MCF 10A (cell line): ENCODE measurements at regions not wholly inside any gene's neighbourhood (a gene's known extent, or its start where the extent isn't known, plus 50 kb on each side); places are given as distances from the start of the nearest gene placed in this dataset.
A peak's percentile ranks its signal among the peaks of the same experiment; 100 is the strongest.

Experiments used
- BruUV-seq: library from RNA; stranded (reverse); fragments of 400-500 nt; replicated peaks from 2 replicates; lab custom pipeline; 2021; lab: Mats Ljungman, UMichigan
- CTCF ChIA-PET: fragments of 300-600 bp; sonication (Branson Sonifier 250); formaldehyde crosslinking; extraction: SDS; loops from one replicate; lab custom pipeline; 2021; ENCODE audit warnings: antibody characterized with exemption, inconsistent platforms; lab: Yijun Ruan, JAX
- POLR2A ChIA-PET: fragments of 300-600, 350-650 bp; sonication (Branson Sonifier 250); formaldehyde crosslinking; extraction: SDS; loops from one replicate; lab custom pipeline; 2020; ENCODE audit warnings: antibody characterized with exemption, inconsistent platforms; lab: Yijun Ruan, JAX
- DNase-seq: peaks from one replicate; pipeline ENCODE4 v3.0.0-alpha.2; 2018; ENCODE audit not compliant: unreplicated experiment
- H3K27ac Mint-ChIP-seq: one replicate; pipeline ENCODE4 v1.8.0; 2022; ENCODE audit warnings: mild to moderate bottlenecking, low read depth, mixed read lengths; ENCODE audit not compliant: unreplicated experiment
- H3K27me3 Mint-ChIP-seq: one replicate; pipeline ENCODE4 v1.8.0; 2022; ENCODE audit warnings: mixed read lengths; ENCODE audit not compliant: insufficient read depth, unreplicated experiment
- H3K36me3 Mint-ChIP-seq: one replicate; pipeline ENCODE4 v1.8.0; 2022; ENCODE audit warnings: mild to moderate bottlenecking, moderate library complexity, mixed read lengths; ENCODE audit not compliant: insufficient read depth, unreplicated experiment
- H3K4me1 Mint-ChIP-seq: one replicate; pipeline ENCODE4 v1.8.0; 2022; ENCODE audit warnings: mixed read lengths; ENCODE audit not compliant: insufficient read depth, unreplicated experiment
- H3K4me3 Mint-ChIP-seq: one replicate; pipeline ENCODE4 v1.8.0; 2022; ENCODE audit warnings: mild to moderate bottlenecking, moderate library complexity, mixed read lengths; ENCODE audit not compliant: unreplicated experiment
- H3K9me3 Mint-ChIP-seq: one replicate; pipeline ENCODE4 v1.8.0; 2022; ENCODE audit warnings: mixed read lengths; ENCODE audit not compliant: unreplicated experiment
- CTCF ChIP-seq: fragments of 200-600 bp; IDR thresholded peaks from one replicate; pipeline ENCODE4 v1.8.0; 2022; ENCODE audit warnings: antibody characterized with exemption, mild to moderate bottlenecking; ENCODE audit not compliant: unreplicated experiment
- intact Hi-C: fragments of 100-400 bp; cut with micrococcal nuclease; formaldehyde crosslinking; loops from 2 replicates; pipeline ENCODE4 v1.14.1; 2022

GRCh38 chr10:101295261-101295660 lies 58.7 kb upstream of the BTRC start:
- POLR2A ChIA-PET: interaction anchor here (0.7 kb wide), 1 partner anchor 91 kb away, joined by 4 read pairs; no protein-coding TSS in a partner anchor
- Mint-ChIP-seq H3K36me3 (no peaks in the 10 kb centered on the region), H3K4me1 (no peaks in the 10 kb centered on the region), H3K4me3 (no peak overlapping the region), H3K27ac (no peak overlapping the region), H3K27me3 (peaks cover 61% of the 10 kb centered on the region), H3K9me3 (no peaks in the 10 kb centered on the region)
- no peak for TF ChIP-seq CTCF
- BruUV-seq: no TSS peak
- CTCF ChIA-PET: interaction anchor here (0.6 to 1.4 kb wide), 4 partner anchors 29 to 171 kb away, joined by 3 to 6 read pairs (median 4); no protein-coding TSS in a partner anchor
- intact Hi-C loops: no loop called here
- DNase-seq: no peak

GRCh38 chr10:101297901-101298486 lies 56.0 kb upstream of the BTRC start:
- peak; percentile 69 for DNase-seq
- no TSS peak for BruUV-seq
- CTCF ChIA-PET: interaction anchor here (0.5 to 2.5 kb wide), 17 partner anchors 9 to 385 kb away, joined by 3 to 16 read pairs (median 4); no protein-coding TSS in a partner anchor
- no peak overlapping the region for H3K4me3 Mint-ChIP-seq
- TF ChIP-seq CTCF: peak; percentile 72
- H3K27ac Mint-ChIP-seq: no peak overlapping the region
- peaks cover 65% of the 10 kb centered on the region for H3K27me3 Mint-ChIP-seq
- no peaks in the 10 kb centered on the region for H3K36me3 Mint-ChIP-seq
- H3K9me3 Mint-ChIP-seq: no peaks in the 10 kb centered on the region
- POLR2A ChIA-PET: no interaction called here
- H3K4me1 Mint-ChIP-seq: peaks cover 10% of the 10 kb centered on the region
- intact Hi-C loops: loop anchor here (2.0 kb wide), 1 partner anchor 137 kb away; no protein-coding TSS in a partner anchor

GRCh38 chr10:101299211-101299610 lies 54.8 kb upstream of the BTRC start:
- Mint-ChIP-seq H3K4me1 (peaks cover 10% of the 10 kb centered on the region), H3K27me3 (peaks cover 61% of the 10 kb centered on the region), H3K27ac (no peak overlapping the region), H3K36me3 (no peaks in the 10 kb centered on the region), H3K9me3 (no peaks in the 10 kb centered on the region), H3K4me3 (no peak overlapping the region)
- intact Hi-C loops: loop anchor here (2.0 kb wide), 1 partner anchor 138 kb away; no protein-coding TSS in a partner anchor
- TF ChIP-seq CTCF: no peak
- no TSS peak for BruUV-seq
- DNase-seq: no peak
- POLR2A ChIA-PET: no interaction called here
- CTCF ChIA-PET: interaction anchor here (1.3 to 2.5 kb wide), 3 partner anchors 12 to 168 kb away, joined by 7 to 10 read pairs (median 8); no protein-coding TSS in a partner anchor

- no TSS peak for BruUV-seq
- Mint-ChIP-seq H3K4me3 (no peak overlapping the region), H3K36me3 (no peaks in the 10 kb centered on the region), H3K9me3 (no peaks in the 10 kb centered on the region), H3K27ac (no peak overlapping the region), H3K4me1 (peaks cover 10% of the 10 kb centered on the region), H3K27me3 (peaks cover 42% of the 10 kb centered on the region)
- POLR2A ChIA-PET: interaction anchor here (0.7 kb wide), 2 partner anchors 70 to 153 kb away, joined by 3 read pairs; no protein-coding TSS in a partner anchor
- CTCF ChIA-PET: interaction anchor here (0.7 to 4.5 kb wide), 15 partner anchors 11 to 270 kb away, joined by 3 to 28 read pairs (median 5); no protein-coding TSS in a partner anchor
- peak; percentile 80 for DNase-seq
- intact Hi-C loops: loop anchor here (1.0 to 2.0 kb wide), 3 partner anchors 141 to 480 kb away; no protein-coding TSS in a partner anchor
- TF ChIP-seq CTCF: peak; percentile 78
Measured at GRCh38 chr10:101301111-101301731, 52.7 kb upstream of the BTRC start.
